Left lobe of liver (tissue), 2 donors: ENCODE measurements at regions not wholly inside any gene's neighbourhood (a gene's known extent, or its start where the extent isn't known, plus 50 kb on each side); places are given as distances from the start of the nearest gene placed in this dataset.
"Not testable (repeated sequence)": the region's sequence is repeated elsewhere in the genome, so short reads cannot be mapped to it uniquely, and the experiment has no call there.

Experiments used
- ATAC-seq: fragments of 200-7000 bp; cut with Tn5 transposase; one replicate; pipeline ENCODE4 v1.9.1; 2020; ENCODE audit warnings: mild to moderate bottlenecking, moderate library complexity
- DNase-seq: peaks from one replicate; pipeline ENCODE4 v3.0.0-alpha.2; 2020; ENCODE audit warnings: low spot score
- donor health status: DM: no; HTN: no; CAD: no; lungs with moderate emphysema.
- donor health status: DM: no; HTN: yes; CAD: no.

GRCh38 chr4:56148428-56148827, 199.7 kb downstream of the CEP135 start:
- ATAC-seq = no peak
- no peak for DNase-seq

DNA sequence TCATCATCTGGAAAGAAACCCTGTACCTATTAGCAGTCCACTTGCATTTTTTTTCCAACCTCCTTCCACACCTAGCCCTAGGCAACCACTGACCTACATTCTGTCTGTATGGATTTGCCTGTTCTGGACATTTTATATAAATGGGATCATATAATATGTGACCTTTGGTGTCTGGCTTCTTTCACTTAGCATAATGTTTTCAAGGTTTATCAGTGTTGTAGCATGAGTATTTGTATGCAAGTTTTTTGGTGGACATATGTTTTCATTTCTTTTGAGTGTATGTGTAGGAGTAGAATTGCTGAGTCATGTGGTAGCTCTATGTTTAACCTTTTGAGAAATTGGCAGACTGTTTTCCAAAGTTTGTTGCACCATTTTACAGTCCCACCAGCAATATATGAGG, 198.6 kb downstream of the CEP135 start:
- DNase-seq (no peak), ATAC-seq (no peak)

- no peak for DNase-seq
- no peak for ATAC-seq
Observed at GRCh38 chr4:56146956-56147355, 198.2 kb downstream of the CEP135 start.

DNA sequence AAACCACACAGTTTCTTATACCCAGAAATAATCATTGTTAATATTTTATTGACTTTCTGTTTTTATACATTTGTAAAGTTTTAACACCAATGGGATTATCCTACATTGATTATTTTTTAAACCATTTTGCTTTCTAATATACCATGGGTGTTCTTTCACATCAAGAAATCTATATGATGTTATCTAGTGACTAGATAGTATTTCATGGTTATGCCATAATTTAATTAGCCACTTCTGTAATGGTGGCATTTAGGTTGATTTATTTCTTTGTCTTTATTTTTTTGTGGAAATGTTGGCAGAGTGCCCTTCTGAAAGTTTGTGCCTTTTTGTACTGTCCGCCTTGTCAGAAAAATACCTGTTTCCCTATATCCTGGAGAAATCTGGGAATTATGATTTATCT, 193.3 kb downstream of the CEP135 start:
- ATAC-seq (no peak), DNase-seq (no peak)

DNA sequence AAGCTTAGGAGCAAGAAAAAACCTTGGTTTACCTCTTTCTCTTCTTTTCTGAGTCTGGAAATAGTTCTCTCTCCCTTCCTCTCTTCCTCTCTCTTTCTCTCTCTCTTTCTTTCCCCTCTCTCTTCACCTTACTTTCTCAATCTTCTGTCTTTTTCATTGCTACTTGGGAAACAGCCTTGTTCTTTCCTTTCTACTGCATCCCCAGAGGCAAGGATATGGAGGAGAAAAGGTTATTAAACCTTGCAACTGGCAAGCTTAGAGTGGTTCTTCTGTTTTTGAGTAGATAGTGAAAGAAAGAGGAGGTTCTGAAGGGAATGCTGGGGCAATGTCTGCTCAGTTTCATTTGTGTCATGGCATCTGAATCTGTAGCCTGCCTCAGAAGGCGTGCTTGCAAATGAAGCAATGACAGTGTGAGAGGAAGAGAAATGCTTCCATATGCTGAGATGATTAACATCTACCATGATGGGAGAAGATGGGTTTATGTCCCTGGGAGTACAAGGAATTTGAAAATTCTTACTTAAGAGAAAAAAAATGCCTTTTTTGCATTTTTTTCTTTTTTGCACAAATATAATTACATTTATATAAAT, 190.6 kb downstream of the CEP135 start:
- ATAC-seq = no peak
- no peak for DNase-seq

GRCh38 chr4:56134834-56135233, 186.1 kb downstream of the CEP135 start:
- ATAC-seq, DNase-seq: not testable (repeated sequence)

GRCh38 chr4:56134266-56134665, 185.5 kb downstream of the CEP135 start:
- DNase-seq (no peak), ATAC-seq (no peak)

- ATAC-seq (no peak), DNase-seq (no peak)
Observed at GRCh38 chr4:56132835-56133234, 184.1 kb downstream of the CEP135 start.

DNA sequence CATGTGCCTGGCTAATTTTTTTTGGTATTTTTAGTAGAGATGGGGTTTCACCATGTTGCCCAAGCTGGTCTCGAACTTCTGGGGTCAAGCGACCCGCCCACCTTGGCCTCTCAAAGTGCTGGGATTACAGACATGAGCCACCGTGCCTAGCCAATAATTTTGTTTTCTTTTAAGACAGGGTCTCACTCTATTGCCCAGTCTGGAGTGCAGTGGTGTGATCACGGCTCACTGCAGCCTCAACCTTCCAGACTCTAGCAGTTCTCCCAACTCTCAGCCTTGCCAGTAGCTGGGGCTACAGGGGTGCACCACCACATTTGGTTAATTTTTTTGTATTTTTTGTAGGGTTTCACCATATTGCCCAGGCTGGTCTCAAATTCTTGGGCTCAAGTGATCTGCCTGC, 183.4 kb downstream of the CEP135 start:
- not testable (repeated sequence) for ATAC-seq

DNA sequence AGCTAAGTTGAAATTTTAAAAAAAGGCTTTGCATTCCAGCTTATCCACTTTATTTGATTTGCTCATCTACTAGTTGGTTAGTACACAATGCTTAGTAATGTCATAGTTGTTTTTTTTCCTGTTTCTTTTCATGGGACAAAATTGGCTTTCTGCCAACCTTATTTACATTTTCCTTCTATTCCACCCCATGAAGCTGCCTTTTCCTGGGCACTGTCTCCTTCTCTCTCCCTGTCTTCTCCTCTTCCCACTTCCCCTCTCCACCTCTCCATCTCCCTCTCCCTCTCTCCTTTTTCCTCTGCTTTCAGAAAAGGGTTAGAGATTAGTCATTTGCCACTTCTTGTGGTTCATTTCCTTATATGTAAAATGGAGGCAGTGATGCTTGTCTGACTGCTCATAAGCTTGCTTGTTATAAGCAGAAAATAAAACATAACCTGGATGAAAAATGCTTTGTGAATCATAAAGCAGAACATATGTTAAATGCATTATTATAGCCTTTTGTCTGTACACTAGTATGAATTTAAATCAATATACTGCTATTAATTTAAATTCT, 181.9 kb downstream of the CEP135 start:
- ATAC-seq (no peak), DNase-seq (no peak)

More for the DNA sequence above, 183.4 kb downstream of the CEP135 start:
- DNase-seq = not testable (repeated sequence)

DNA sequence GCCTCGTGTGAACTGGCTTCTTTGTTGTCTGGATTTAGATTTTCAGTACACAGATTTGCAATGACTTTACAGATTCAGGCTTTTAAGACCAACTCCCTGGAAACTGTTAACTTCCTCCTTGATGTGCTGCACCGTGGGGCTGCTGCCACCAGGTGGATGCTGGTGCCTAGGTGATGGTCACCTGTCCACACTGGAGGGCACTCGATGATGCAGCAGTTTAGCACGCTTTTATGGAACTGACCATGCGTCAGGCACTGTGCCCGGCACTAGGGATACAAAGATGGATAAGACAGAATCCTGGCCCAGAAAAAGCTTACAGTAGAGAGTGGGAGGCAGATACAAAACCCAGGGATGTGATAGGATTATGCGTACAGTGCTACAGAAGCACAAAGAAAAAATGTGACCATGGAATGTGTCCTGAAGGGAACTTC, 180.7 kb downstream of the CEP135 start:
- ATAC-seq (peak; percentile 93), DNase-seq (peak; percentile 48)

GRCh38 chr4:56128213-56128612, 179.5 kb downstream of the CEP135 start:
- DNase-seq (no peak), ATAC-seq (no peak)

DNA sequence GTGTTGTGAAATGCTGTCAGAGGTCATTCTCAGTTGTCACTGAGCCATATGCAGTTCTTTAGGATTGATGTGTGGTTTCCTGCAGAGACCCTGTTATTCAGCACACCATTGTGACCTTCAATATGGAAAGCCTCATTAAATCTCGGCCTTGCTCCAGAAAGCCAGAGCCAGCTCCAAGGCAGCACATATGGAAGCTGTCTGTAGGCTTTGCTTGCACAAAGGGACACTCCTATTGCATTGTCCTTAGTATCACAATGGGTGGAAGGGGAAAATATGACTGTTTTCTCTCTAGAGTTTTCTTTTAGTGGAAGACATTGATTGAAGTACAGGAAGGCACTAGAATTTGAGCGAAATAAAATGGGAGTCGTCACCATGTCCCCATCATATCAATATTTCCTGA, 179.0 kb downstream of the CEP135 start:
- no peak for DNase-seq

DNA sequence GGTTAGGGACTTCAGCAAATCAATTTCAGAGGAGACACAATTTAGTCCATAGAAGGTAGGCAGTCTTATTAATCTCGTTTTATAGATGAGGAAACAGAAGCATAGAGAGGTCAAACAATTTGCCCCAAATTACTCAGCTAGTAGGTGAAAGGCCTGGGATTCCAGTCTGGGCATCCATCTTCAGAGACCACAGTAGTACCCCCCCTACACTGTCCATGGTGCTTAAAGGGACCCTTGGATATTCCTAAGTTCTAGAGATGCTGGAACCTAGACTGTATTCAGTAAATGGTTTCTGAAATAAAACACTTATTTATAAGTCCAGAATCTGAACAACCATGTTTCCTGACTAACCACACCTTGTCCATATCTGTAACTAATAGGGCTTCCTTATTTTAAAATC, 174.8 kb downstream of the CEP135 start:
- ATAC-seq = no peak
- no peak for DNase-seq

More for the DNA sequence above, 179.0 kb downstream of the CEP135 start:
- no peak for ATAC-seq

GRCh38 chr4:56123051-56123450, 174.3 kb downstream of the CEP135 start:
- no peak for DNase-seq
- no peak for ATAC-seq

GRCh38 chr4:56118845-56119244, 170.1 kb downstream of the CEP135 start:
- ATAC-seq = no peak
- DNase-seq = no peak

DNA sequence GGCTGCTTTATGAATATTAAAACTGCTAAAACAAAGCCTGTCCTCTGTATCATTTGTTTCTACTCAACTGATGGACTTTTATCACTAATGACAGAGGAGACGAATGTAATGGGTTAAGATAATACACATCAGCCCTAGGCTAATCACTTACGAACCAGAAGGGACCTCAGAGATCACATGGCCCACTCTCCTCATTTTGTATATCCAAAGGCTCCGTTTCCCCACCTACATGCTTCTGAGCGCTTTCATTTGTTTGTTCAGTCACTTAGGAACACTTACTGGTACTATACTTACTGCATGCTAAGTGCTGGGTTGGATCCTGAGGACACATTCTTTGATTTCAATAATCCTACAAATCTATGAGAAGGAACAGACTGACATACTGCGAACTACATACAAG, 169.3 kb downstream of the CEP135 start:
- ATAC-seq = no peak
- no peak for DNase-seq

DNA sequence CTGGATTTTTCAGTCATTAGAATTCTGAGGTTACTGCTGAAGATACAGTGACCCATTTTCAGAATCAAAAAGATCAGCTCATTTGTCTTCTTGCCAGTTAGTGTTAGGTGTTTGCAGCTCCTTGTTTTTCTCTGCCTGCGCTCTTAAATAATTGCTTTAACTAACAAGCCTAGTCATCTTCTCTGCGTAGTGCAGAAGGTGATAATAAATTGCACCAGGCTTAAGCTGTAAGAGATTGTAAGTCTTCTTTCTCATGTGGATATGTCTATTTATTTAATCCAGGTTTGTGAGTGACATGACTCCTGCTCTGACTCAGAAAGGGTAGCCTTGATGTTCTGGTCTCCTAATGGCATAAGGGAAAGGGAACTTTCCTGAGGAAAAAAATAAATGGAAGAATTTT, 167.2 kb downstream of the CEP135 start:
- DNase-seq (no peak), ATAC-seq (no peak)

DNA sequence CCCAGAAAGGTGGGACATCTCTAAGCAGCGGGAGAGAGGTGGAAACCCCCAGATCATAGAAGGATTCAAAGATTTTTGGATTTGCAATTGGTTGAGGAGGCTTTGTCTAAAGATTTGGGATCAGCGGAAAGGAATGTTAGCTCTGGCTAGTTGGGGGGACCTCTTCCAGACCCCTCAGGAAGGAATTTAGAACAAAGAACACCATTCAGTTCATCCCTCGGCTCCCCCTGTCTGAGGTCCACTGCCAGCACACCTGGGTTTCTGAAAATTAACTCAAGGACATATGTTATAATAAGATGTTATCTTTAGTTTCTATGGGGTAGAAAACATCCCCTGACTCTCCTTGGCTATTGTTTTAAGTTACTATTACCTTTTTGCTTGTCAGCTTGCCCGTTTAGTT, 163.6 kb downstream of the CEP135 start:
- ATAC-seq = no peak
- no peak for DNase-seq

DNA sequence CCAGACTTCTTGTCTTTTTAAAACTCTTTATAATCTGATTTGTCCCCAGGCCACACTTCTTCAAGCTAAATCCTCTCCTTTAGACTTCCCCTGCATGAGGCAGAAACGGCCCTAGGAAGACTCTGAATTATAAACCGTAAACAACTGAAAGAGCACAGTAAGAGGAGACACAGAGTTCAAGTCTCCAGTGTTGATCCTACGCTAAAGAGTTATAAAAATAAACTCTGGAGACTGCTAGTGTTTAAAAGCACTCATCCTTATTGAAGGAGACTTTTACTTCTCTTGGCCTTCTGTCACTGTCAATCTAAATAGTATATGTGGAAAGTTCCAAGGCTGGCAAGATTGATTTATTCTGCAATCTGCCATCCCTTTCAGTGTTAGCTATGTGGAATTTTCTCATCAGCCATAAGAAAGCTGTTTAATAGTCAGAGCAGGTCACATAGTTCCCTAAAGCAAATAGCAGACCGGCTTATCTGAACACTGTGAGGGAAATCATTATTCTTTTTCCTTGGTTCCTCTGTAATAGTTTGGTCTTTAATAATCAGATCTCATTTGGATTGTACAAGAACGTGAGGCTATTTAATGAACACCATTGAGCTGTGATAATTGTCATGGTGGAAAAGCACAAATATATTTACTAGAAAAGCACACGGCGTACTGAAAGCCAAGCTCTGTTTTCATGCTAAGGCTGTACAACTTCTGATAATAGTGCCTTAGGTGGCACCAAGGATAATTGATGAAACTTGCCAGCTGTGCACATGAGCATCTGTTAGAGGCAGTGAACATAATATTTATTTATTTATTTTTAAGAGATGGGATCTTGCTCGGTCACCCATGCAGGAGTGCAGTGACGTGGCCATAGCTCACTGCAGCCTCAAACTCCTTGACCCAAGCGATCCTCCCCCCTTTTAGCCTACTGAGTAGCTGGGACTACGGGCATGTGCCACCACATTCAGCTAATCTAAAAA, 157.7 kb downstream of the CEP135 start:
- ATAC-seq = no peak

GRCh38 chr4:56104188-56104587, 155.4 kb downstream of the CEP135 start:
- no peak for DNase-seq
- ATAC-seq = no peak

More for the DNA sequence above, 157.7 kb downstream of the CEP135 start:
- no peak for DNase-seq

GRCh38 chr4:56102601-56103000, 153.9 kb downstream of the CEP135 start:
- DNase-seq (no peak), ATAC-seq (no peak)
